ENCODE measurements at regions not wholly inside any gene's neighbourhood (a gene's known extent, or its start where the extent isn't known, plus 50 kb on each side); places are given as distances from the start of the nearest gene placed in this dataset.
"Not testable (repeated sequence)": the region's sequence is repeated elsewhere in the genome, so short reads cannot be mapped to it uniquely, and the experiment has no call there.

- no peak for TF ChIP-seq AFF4 (CRISPR knock-in tag; IDR thresholded peaks at IDR 0.05; ENCODE audit: borderline replicate concordance)
- no peak for TF ChIP-seq GRHL2 (CRISPR knock-in tag; IDR thresholded peaks at IDR 0.05; ENCODE audit: insufficient replicate concordance, severe bottlenecking)
- no peak for TF ChIP-seq FOXP1 (CRISPR knock-in tag; IDR thresholded peaks at IDR 0.05; ENCODE audit: borderline replicate concordance)
- TF ChIP-seq, protein P1, sequence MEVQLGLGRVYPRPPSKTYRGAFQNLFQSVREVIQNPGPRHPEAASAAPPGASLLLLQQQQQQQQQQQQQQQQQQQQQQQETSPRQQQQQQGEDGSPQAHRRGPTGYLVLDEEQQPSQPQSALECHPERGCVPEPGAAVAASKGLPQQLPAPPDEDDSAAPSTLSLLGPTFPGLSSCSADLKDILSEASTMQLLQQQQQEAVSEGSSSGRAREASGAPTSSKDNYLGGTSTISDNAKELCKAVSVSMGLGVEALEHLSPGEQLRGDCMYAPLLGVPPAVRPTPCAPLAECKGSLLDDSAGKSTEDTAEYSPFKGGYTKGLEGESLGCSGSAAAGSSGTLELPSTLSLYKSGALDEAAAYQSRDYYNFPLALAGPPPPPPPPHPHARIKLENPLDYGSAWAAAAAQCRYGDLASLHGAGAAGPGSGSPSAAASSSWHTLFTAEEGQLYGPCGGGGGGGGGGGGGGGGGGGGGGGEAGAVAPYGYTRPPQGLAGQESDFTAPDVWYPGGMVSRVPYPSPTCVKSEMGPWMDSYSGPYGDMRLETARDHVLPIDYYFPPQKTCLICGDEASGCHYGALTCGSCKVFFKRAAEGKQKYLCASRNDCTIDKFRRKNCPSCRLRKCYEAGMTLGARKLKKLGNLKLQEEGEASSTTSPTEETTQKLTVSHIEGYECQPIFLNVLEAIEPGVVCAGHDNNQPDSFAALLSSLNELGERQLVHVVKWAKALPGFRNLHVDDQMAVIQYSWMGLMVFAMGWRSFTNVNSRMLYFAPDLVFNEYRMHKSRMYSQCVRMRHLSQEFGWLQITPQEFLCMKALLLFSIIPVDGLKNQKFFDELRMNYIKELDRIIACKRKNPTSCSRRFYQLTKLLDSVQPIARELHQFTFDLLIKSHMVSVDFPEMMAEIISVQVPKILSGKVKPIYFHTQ (CRISPR knock-in tag; IDR thresholded peaks at IDR 0.05) = no peak
- TF ChIP-seq HMGA2 (CRISPR knock-in tag; IDR thresholded peaks at IDR 0.05) = no peak
- TF ChIP-seq, protein P2, sequence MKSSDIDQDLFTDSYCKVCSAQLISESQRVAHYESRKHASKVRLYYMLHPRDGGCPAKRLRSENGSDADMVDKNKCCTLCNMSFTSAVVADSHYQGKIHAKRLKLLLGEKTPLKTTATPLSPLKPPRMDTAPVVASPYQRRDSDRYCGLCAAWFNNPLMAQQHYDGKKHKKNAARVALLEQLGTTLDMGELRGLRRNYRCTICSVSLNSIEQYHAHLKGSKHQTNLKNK (CRISPR knock-in tag; IDR thresholded peaks at IDR 0.05) = no peak
- TF ChIP-seq ERG (CRISPR knock-in tag; IDR thresholded peaks at IDR 0.05) = no peak
- TF ChIP-seq ZNF396 (CRISPR knock-in tag; IDR thresholded peaks at IDR 0.05; ENCODE audit: borderline replicate concordance) = no peak
- TF ChIP-seq ZNF219 (CRISPR knock-in tag; IDR thresholded peaks at IDR 0.05; ENCODE audit: borderline replicate concordance) = no peak
- TF ChIP-seq ZNF138 (CRISPR knock-in tag; conservative IDR thresholded peaks at IDR 0.05) = no peak
- TF ChIP-seq, protein P3, sequence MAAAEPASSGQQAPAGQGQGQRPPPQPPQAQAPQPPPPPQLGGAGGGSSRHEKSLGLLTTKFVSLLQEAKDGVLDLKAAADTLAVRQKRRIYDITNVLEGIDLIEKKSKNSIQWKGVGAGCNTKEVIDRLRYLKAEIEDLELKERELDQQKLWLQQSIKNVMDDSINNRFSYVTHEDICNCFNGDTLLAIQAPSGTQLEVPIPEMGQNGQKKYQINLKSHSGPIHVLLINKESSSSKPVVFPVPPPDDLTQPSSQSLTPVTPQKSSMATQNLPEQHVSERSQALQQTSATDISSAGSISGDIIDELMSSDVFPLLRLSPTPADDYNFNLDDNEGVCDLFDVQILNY (CRISPR knock-in tag; IDR thresholded peaks at IDR 0.05) = no peak
- TF ChIP-seq PRRX2 (CRISPR knock-in tag; IDR thresholded peaks at IDR 0.05) = no peak
Observed at GRCh38 chr17:77804796-77805426, 153.6 kb upstream of the TNRC6C start (continued).

GRCh38 chr17:77805970-77806369 is 152.5 kb upstream of the TNRC6C start:
- CTCF ChIA-PET = interaction anchor here (0.6 kb wide), 2 partner anchors 144 to 264 kb away, joined by 3 read pairs; no protein-coding TSS in a partner anchor
- peaks cover 34% of the 10 kb centered on the region for H3K27me3 Mint-ChIP-seq (ENCODE audit: low read depth)
- H3K9me3 Mint-ChIP-seq; POLR2A ChIA-PET; ATAC-seq; DNase-seq (ENCODE audit: low spot score); H3K27ac Mint-ChIP-seq; H3K36me3 Mint-ChIP-seq; H3K4me3 Mint-ChIP-seq: not testable (repeated sequence)
- peaks cover 38% of the 10 kb centered on the region for H3K4me1 Mint-ChIP-seq

All from WTC11 (cell line).